ENCODE measurements at regions not wholly inside any gene's neighbourhood (a gene's known extent, or its start where the extent isn't known, plus 50 kb on each side); places are given as distances from the start of the nearest gene placed in this dataset.

GRCh38 chr12:14058717-14059116, 77.3 kb upstream of the GRIN2B start:
- H3K4me1 ChIP-seq (ENCODE audit: control insufficient read depth, insufficient read depth, low read length), result peaks cover 8% of the 10 kb centered on the region
- H3K9me3 ChIP-seq (ENCODE audit: control insufficient read depth, low read length), result no peaks in the 10 kb centered on the region
- WGBS, 2 experiments (ENCODE audit: insufficient coverage in 1 of 2, insufficient read length in 1 of 2), result 93 to 100% methylated on average over 1 of the region's 1 CpG
- no peak for TF ChIP-seq CTCF (conservative IDR thresholded peaks at IDR 0.05)
- peak overlapping the region; percentile 4 for H3K4me3 Mint-ChIP-seq
- peak overlapping the region; percentile 2 for H3K4me3 ChIP-seq (ENCODE audit: low read length)
- peaks cover 30% of the 10 kb centered on the region for H3K27me3 ChIP-seq (ENCODE audit: control insufficient read depth, insufficient read depth, low read length, poor library complexity, severe bottlenecking)
- no peak overlapping the region for H3K27ac Mint-ChIP-seq
- H3K27ac ChIP-seq (ENCODE audit: low read depth, low read length), result no peak overlapping the region
- H3K36me3 Mint-ChIP-seq (ENCODE audit: low read depth), result no peaks in the 10 kb centered on the region
- H3K9me3 Mint-ChIP-seq, result peaks cover 3% of the 10 kb centered on the region
- H3K4me1 Mint-ChIP-seq, result peaks cover 38% of the 10 kb centered on the region
- H3K9ac ChIP-seq (ENCODE audit: extremely low read depth, low read length, poor library complexity, severe bottlenecking), result no peak overlapping the region
- peaks cover 28% of the 10 kb centered on the region for H3K27me3 Mint-ChIP-seq (ENCODE audit: insufficient read depth)
- no peak for DNase-seq
- H3K36me3 ChIP-seq (ENCODE audit: control insufficient read depth, insufficient read depth, low read length), result no peaks in the 10 kb centered on the region

- H3K4me3 ChIP-seq (ENCODE audit: low read length), result no peak overlapping the region
- 58 to 100% methylated on average over 1 to 2 of the region's 2 CpGs for WGBS, 2 experiments (ENCODE audit: insufficient coverage in 1 of 2, insufficient read length in 1 of 2)
- H3K9me3 ChIP-seq (ENCODE audit: control insufficient read depth, low read length), result no peaks in the 10 kb centered on the region
- no peak overlapping the region for H3K9ac ChIP-seq (ENCODE audit: extremely low read depth, low read length, poor library complexity, severe bottlenecking)
- peaks cover 32% of the 10 kb centered on the region for H3K27me3 Mint-ChIP-seq (ENCODE audit: insufficient read depth)
- peak overlapping the region; percentile 3 for H3K27ac Mint-ChIP-seq
- no peak for DNase-seq
- peaks cover 38% of the 10 kb centered on the region for H3K4me1 Mint-ChIP-seq
- H3K4me1 ChIP-seq (ENCODE audit: control insufficient read depth, insufficient read depth, low read length), result peaks cover 8% of the 10 kb centered on the region
- TF ChIP-seq CTCF (conservative IDR thresholded peaks at IDR 0.05), result no peak
- H3K27ac ChIP-seq (ENCODE audit: low read depth, low read length), result no peak overlapping the region
- peaks cover 30% of the 10 kb centered on the region for H3K27me3 ChIP-seq (ENCODE audit: control insufficient read depth, insufficient read depth, low read length, poor library complexity, severe bottlenecking)
- H3K36me3 ChIP-seq (ENCODE audit: control insufficient read depth, insufficient read depth, low read length), result no peaks in the 10 kb centered on the region
- peaks cover 5% of the 10 kb centered on the region for H3K9me3 Mint-ChIP-seq
- H3K36me3 Mint-ChIP-seq (ENCODE audit: low read depth), result no peaks in the 10 kb centered on the region
- no peak overlapping the region for H3K4me3 Mint-ChIP-seq
Measured at GRCh38 chr12:14059548-14059947, 78.1 kb upstream of the GRIN2B start.

- WGBS, 2 experiments (ENCODE audit: insufficient coverage in 1 of 2, insufficient read length in 1 of 2), result 69% methylated on average over 1 of the region's 1 CpG; no CpG with 5 or more reads in 1 of the 2 experiments
- H3K27me3 Mint-ChIP-seq (ENCODE audit: insufficient read depth), result peaks cover 30% of the 10 kb centered on the region
Measured at GRCh38 chr12:14065616-14066015, 84.2 kb upstream of the GRIN2B start.

More at GRCh38 chr12:14065616-14066015, 84.2 kb upstream of the GRIN2B start:
- H3K4me1 Mint-ChIP-seq, result peaks cover 24% of the 10 kb centered on the region
- Histone ChIP-seq H3K36me3 (ENCODE audit: control insufficient read depth, insufficient read depth, low read length) (no peaks in the 10 kb centered on the region), H3K27me3 (ENCODE audit: control insufficient read depth, insufficient read depth, low read length, poor library complexity, severe bottlenecking) (peaks cover 9% of the 10 kb centered on the region), H3K4me3 (ENCODE audit: low read length) (no peak overlapping the region), H3K9ac (ENCODE audit: extremely low read depth, low read length, poor library complexity, severe bottlenecking) (no peak overlapping the region), H3K27ac (ENCODE audit: low read depth, low read length) (no peak overlapping the region), H3K4me1 (ENCODE audit: control insufficient read depth, insufficient read depth, low read length) (peaks cover 7% of the 10 kb centered on the region), H3K9me3 (ENCODE audit: control insufficient read depth, low read length) (peaks cover 16% of the 10 kb centered on the region)
- no peak overlapping the region for H3K27ac Mint-ChIP-seq
- no peaks in the 10 kb centered on the region for H3K36me3 Mint-ChIP-seq (ENCODE audit: low read depth)
- no peak for DNase-seq
- H3K4me3 Mint-ChIP-seq, result no peak overlapping the region
- H3K9me3 Mint-ChIP-seq, result peaks cover 9% of the 10 kb centered on the region
- no peak for TF ChIP-seq CTCF (conservative IDR thresholded peaks at IDR 0.05)
